ENCODE measurements at regions not wholly inside any gene's neighbourhood (a gene's known extent, or its start where the extent isn't known, plus 50 kb on each side); places are given as distances from the start of the nearest gene placed in this dataset.
"Not testable (repeated sequence)": the region's sequence is repeated elsewhere in the genome, so short reads cannot be mapped to it uniquely, and the experiment has no call there.

DNA sequence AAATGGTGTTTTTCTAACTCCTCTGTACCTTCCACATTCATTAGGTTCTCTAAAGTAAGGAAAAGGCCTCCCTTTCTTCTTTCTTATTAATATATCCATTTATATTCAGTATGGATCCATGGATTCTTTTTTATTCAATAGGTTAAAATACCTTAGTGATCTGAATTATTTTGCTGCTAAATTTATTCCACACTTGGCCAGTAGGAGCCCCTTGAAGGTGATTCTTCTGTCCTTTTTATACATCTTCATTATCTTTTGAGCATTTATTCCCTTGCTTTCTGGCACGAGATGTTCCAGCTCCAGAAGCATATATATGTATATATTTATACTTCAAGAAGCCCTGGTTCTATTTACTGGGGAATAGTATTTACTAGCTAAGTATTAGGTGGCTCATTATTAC is 311.8 kb upstream of the SGCD start:
- intact Hi-C loops (cut with DNase I), result no loop called here
- DNase-seq, result no peak
- ATAC-seq, result no peak

DNA sequence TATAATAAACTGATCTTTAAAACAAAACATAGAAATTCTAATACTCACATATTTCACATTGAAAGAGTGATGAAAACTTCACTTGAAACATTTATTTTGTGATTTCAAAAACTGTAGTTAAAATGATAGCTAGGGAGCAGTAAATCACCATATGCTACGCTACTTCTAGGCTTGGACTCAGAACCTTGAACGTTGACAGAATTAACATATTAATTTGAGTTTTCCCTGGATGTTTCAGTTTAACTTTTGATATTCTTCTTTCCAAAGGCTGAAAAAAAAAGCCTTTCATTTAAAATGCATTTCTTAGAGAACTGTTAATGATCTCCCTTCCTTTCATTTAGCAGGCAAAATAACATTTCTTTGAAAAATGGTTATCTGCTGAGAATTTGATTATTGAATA is 307.8 kb upstream of the SGCD start:
- DNase-seq (no peak), ATAC-seq (no peak)
- intact Hi-C loops (cut with DNase I), result no loop called here

DNA sequence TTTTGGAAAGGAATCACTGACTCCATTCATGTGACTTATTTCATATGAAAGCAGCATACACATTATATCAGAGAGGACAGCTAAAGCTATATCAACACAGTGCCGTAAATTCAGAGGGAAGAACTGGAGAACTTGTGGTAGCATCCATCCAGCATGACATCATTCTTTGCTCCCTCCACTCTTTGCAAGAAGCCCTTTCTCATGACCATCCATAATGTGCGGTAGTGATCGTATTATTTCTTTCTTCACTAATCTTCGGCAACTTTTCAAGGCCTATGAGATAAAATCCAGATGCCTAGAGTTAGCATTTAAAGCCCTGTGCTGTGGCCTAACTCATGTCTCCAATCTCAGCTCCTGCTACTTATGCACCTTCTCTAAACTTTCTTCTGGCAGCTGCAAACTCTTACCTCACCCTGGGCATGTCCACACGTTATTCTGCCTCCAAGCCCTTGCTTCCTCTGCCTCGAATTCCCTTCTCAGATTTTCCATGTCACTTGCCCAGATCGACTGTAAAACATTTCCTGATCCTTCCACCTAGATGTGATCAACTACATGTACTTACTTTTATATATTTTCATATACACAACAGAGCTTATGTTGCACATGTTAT is 307.3 kb upstream of the SGCD start:
- intact Hi-C loops (cut with DNase I), result no loop called here
- no peak for ATAC-seq
- no peak for DNase-seq

DNA sequence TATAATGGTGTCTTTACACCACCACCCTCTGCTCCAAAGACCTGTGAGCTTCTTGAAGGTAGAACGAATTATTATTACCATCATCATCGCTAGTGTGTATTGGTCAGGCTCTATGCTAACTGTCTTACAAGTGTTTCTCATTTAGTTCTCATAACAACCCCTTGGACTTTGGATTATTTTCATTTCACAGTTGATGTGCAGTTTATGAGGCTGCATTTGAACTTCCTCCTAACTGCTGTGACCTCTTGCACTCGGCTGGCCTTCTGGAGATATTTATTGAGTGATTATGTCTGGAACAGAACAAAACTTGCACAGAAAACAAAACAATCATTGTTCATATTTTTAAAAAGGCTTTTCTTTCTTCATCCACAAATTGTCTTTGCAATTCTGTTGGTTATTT is 306.3 kb upstream of the SGCD start:
- ATAC-seq (no peak), DNase-seq (no peak)
- intact Hi-C loops (cut with DNase I), result no loop called here

- ATAC-seq (no peak), DNase-seq (no peak)
- intact Hi-C loops (cut with DNase I), result no loop called here
Observed at GRCh38 chr5:156021866-156022265, 305.1 kb upstream of the SGCD start.

DNA sequence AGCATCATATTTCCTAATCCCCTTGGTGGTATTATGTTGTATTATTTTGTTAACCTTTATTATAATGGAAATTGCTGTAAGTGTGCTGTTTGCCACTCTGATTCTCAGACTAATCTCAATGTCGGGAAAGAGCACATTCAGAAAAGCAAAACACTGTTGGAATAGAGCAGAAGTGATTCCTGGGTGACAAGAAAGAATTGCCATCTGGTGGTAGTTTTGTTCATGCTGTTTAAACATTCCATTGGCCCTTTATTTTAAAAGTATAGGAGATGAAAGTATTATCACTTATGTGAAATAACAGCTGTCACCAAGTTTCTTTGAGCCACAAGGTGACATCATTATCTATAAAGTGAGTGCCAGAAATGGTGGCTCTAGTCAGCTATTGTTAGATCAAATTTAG is 301.3 kb upstream of the SGCD start:
- DNase-seq (no peak), ATAC-seq (no peak)
- intact Hi-C loops (cut with DNase I), result no loop called here

DNA sequence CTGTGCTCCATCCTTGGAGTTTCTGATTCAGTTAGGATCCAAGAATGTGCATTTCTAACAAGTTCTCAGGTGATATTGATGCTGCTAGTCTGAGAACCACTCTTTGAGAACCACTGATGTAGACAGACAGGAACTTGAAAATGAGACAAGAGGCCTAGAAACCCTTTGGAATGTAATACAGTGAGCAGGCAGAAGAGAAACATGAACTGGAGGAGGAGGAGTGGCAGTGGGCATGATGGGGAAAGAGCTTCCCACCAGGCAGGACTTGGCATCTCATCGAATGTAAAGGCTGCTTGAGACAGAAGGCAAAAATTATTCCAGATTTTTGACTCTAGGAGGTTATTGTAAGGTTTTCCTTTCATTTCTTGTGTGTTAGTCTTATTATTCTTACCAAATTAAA is 295.8 kb upstream of the SGCD start:
- intact Hi-C loops (cut with DNase I), result no loop called here

GRCh38 chr5:156036640-156037039 is 290.3 kb upstream of the SGCD start:
- intact Hi-C loops (cut with DNase I), result no loop called here
- ATAC-seq, result peak; percentile 77 to 84
- no peak for DNase-seq

More for the DNA sequence above, 295.8 kb upstream of the SGCD start:
- ATAC-seq (no peak), DNase-seq (no peak)

DNA sequence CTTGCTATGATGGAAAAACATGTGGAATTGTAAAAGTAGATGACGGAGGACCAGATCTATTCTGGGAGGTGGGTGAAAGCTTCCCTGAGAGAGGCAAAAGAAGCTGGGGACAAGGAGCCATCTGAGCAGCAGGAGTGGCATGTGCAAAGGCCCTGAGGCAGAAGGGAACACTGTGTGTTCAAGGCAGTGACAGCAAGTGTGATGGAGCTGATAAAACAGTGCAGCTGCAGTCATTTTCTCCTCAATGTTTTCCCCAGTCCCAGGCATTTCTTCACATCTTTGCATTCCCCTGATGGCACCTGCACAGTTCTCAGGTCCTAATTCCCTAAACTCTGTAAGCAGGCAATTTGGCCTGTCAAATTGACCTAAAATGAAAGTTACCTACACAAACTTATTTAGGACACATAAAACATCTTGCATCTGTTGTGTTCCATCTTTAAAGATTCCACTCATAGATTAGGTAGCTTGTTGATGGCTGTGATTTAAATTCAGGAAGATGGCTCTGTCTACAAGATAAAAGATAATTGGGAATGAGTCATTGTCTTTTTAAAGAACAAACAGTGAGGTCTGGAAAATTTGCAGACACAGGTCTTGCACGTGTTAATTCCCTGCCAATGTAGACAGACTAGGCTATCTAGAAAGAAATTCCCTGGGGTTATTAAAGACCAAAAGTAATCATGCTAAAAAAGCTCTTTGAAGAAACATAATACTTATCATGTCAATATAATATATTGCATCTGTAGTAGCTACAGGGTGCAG is 289.6 kb upstream of the SGCD start:
- ATAC-seq (peak in 1 of 2 donors; percentile 53), DNase-seq (no peak)
- intact Hi-C loops (cut with DNase I), result no loop called here

GRCh38 chr5:156042726-156043125 is 284.2 kb upstream of the SGCD start:
- ATAC-seq (no peak), DNase-seq (no peak)
- intact Hi-C loops (cut with DNase I), result no loop called here

DNA sequence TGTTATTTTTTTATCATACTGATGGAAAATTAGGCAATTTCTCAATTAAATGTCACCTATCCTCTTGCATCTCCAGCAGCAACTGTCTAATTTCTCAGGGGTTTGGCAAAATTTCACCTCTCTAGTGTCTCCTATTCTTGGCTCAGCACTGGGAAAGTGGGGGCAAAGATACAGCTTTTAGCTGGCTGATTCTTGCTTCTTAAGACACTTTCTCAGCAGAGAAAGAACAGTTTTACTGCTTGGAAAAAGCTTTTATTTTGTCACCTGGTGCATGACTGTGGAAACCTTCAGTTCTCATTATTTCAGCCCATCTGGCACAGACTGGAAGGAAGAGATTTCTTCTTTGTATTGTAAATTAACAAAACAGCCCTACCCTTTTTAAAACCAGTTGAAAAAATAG is 283.6 kb upstream of the SGCD start:
- intact Hi-C loops (cut with DNase I), result no loop called here
- no peak for ATAC-seq
- no peak for DNase-seq

DNA sequence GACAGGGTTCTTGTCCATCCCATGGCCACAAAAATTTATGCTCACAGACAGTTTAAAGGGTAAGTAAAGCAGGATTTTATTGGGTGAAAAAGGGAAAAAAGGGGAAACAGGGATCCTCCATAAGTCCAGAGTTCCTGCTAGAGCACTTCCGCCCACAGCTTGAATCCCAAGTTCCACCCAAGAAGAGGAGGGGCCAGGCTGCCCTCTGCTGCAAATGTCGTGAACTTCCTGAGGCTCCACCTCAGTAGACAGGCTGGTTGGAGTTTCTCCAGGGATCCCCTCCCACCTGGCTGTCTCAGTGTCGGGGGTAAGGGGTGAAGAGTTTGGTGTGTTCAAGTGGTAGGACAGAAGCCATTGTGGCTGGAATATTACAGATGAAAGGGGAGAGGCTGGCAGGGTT is 275.0 kb upstream of the SGCD start:
- intact Hi-C loops (cut with DNase I), result no loop called here
- ATAC-seq (no peak), DNase-seq (no peak)

- ATAC-seq (no peak), DNase-seq (no peak)
- intact Hi-C loops (cut with DNase I), result no loop called here
Observed at GRCh38 chr5:156052656-156053055, 274.3 kb upstream of the SGCD start.

GRCh38 chr5:156053056-156053455 is 273.9 kb upstream of the SGCD start:
- ATAC-seq, result no peak
- intact Hi-C loops (cut with DNase I), result no loop called here
- no peak for DNase-seq

- no peak for DNase-seq
- ATAC-seq, result no peak
- intact Hi-C loops (cut with DNase I), result no loop called here
Observed at GRCh38 chr5:156076912-156077311, 250.1 kb upstream of the SGCD start.

DNA sequence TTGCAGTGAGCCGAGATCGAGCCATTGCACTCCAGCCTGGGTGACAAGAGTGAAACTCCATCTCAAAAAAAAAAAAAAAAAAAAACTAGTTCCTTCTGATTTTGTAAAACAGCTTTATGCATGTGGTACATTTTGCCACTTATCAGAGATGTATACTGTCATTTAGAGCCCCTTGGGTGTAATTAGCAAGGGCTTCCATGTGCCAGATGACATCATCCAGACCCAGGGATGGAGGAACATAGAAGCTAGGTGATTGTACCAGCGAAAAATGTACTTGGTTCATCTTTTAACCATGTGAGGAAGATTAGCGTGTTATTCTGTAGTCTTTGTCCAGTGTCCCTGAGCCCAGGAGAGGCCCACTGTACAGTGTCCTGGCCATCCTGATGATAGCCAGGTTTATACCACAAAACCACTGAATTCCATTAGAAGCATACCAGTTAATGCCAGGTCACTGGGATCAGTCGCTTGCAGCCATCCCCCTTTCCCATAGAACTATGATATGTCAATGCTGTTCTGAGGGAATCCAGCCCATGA is 239.3 kb upstream of the SGCD start:
- no peak for DNase-seq
- intact Hi-C loops (cut with DNase I), result no loop called here
- no peak for ATAC-seq

GRCh38 chr5:156089955-156090940 is 236.7 kb upstream of the SGCD start:
- intact Hi-C loops (cut with DNase I); ATAC-seq; DNase-seq: not testable (repeated sequence)

DNA sequence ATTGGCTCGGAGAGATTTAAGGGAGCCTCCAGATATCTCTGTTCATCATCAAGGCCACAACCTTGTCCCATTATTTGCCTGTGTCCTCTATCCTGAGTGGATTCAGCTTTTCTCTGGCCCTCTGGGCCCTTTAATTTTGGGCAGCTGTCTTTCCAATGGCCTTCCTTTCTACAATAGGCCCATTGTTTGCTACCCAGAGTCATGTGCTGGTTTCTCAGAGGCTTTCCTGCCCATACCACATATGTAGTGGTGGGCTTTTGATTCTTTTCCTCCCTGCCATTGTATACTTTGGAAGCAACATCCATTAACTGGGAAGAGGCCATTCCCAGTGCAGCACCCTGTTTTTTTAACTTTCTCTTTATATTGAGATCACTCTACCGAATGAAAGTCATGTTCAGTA is 233.9 kb upstream of the SGCD start:
- no peak for DNase-seq
- no peak for ATAC-seq
- intact Hi-C loops (cut with DNase I), result no loop called here

- ATAC-seq (peak; percentile 63 to 77), DNase-seq (peak; percentile 18)
- intact Hi-C loops (cut with DNase I), result no loop called here
Observed at GRCh38 chr5:156094001-156094400, 233.0 kb upstream of the SGCD start.

DNA sequence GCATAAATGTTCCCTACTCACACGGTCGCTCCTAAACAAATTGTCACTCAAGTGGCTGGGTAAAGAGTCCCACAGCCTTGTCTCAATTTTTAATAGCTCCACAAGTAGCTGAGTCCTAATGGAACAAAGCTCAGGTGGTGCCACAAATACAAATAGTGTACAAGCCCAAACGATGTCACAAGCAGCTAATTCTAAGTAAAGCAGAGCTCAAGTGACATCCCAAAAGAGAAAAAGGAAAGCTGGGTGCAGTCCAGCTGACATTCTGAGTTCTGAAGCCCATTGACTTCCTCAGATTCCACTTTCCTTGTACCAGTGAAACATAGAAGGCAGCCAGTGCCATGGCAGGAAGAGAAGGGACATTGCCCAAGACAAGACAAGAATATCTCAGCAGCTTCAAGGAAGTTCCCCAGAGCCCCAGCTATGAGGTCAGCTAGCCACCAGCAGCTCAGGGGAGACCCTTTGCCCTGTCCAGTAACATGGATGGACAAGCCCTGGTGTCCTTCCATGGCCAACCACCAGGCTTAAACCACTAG is 231.2 kb upstream of the SGCD start:
- ATAC-seq (no peak), DNase-seq (no peak)
- intact Hi-C loops (cut with DNase I), result no loop called here

Data from left cardiac atrium (tissue), 4 donors.